Prostate gland (tissue), 2 donors: ENCODE measurements at regions not wholly inside any gene's neighbourhood (a gene's known extent, or its start where the extent isn't known, plus 50 kb on each side); places are given as distances from the start of the nearest gene placed in this dataset.

Experiments used
- CTCF ChIP-seq, 4 experiments: fragments of 200-600 bp in 2 of 4; fragments of 450-650 bp in 2 of 4; sonication (generic) in 2 of 4; IDR thresholded peaks; 1 replicate in 3 of 4; 2 replicates in 1 of 4; pipeline ENCODE4 v1.5.1; 2016 to 2019; ENCODE audit warnings: antibody characterized with exemption in 4 of 4, mild to moderate bottlenecking in 2 of 4, moderate library complexity in 2 of 4
- POLR2A ChIP-seq: fragments of 450-650 bp; IDR thresholded peaks from one replicate; pipeline ENCODE4 v1.6.1; 2016; ENCODE audit warnings: antibody characterized with exemption, mild to moderate bottlenecking

GRCh38 chr2:38174131-38174530, 98.2 kb upstream of the CYP1B1 start:
- TF ChIP-seq CTCF (IDR thresholded peaks at IDR 0.05) (no peak), POLR2A (no peak)
